Fibroblast of skin of scalp (primary cell): ENCODE measurements at regions not wholly inside any gene's neighbourhood (a gene's known extent, or its start where the extent isn't known, plus 50 kb on each side); places are given as distances from the start of the nearest gene placed in this dataset.

Experiments
- DNase-seq: peaks from one replicate; pipeline ENCODE4 v3.0.0-alpha.2; 2013

- DNase-seq, result no peak
These were observed 311.0 kb downstream of the GRIN2B start for GRCh38 chr12:13670285-13670866.

GRCh38 chr12:13668880-13669279 lies 312.5 kb downstream of the GRIN2B start:
- DNase-seq, result no peak

GRCh38 chr12:13666806-13667205 lies 314.6 kb downstream of the GRIN2B start:
- no peak for DNase-seq

- DNase-seq, result peak; percentile 64
These were observed 320.2 kb downstream of the GRIN2B start for GRCh38 chr12:13661005-13661887.

- DNase-seq, result no peak
These were observed 326.9 kb downstream of the GRIN2B start for GRCh38 chr12:13654456-13654855.

- no peak for DNase-seq
These were observed 329.3 kb downstream of the GRIN2B start for GRCh38 chr12:13652105-13652504.

GRCh38 chr12:13635709-13636108 lies 345.7 kb downstream of the GRIN2B start:
- no peak for DNase-seq

GRCh38 chr12:13631873-13632272 lies 349.5 kb downstream of the GRIN2B start:
- DNase-seq, result no peak

- no peak for DNase-seq
These were observed 351.0 kb downstream of the GRIN2B start for GRCh38 chr12:13630354-13630753.

- DNase-seq, result no peak
These were observed 353.3 kb downstream of the GRIN2B start for GRCh38 chr12:13628067-13628466.

GRCh38 chr12:13627536-13627935 lies 353.9 kb downstream of the GRIN2B start:
- no peak for DNase-seq

GRCh38 chr12:13613297-13613696 lies 368.1 kb downstream of the GRIN2B start:
- DNase-seq, result no peak

- no peak for DNase-seq
These were observed 371.3 kb downstream of the GRIN2B start for GRCh38 chr12:13609894-13610679.

- no peak for DNase-seq
These were observed 375.1 kb downstream of the GRIN2B start for GRCh38 chr12:13606290-13606689.

GRCh38 chr12:13603953-13604352 lies 377.4 kb downstream of the GRIN2B start:
- DNase-seq, result no peak

- no peak for DNase-seq
These were observed 379.2 kb downstream of the GRIN2B start for GRCh38 chr12:13602172-13602571.

- DNase-seq, result no peak
These were observed 382.2 kb downstream of the GRIN2B start for GRCh38 chr12:13599176-13599575.

GRCh38 chr12:13597837-13598236 lies 383.6 kb downstream of the GRIN2B start:
- no peak for DNase-seq

GRCh38 chr12:13597166-13597565 lies 384.2 kb downstream of the GRIN2B start:
- no peak for DNase-seq

GRCh38 chr12:13596714-13597113 lies 384.7 kb downstream of the GRIN2B start:
- DNase-seq, result no peak

- no peak for DNase-seq
These were observed 385.6 kb downstream of the GRIN2B start for GRCh38 chr12:13595536-13596443.
